GM23338 (cell line): ENCODE measurements at regions not wholly inside any gene's neighbourhood (a gene's known extent, or its start where the extent isn't known, plus 50 kb on each side); places are given as distances from the start of the nearest gene placed in this dataset.

Experiments used
- ATAC-seq: fragments of 200-7000 bp; cut with Tn5 transposase; 3 replicates; pipeline ENCODE4 v1.9.1; 2020
- DNase-seq: peaks from one replicate; pipeline ENCODE4 v3.0.0-alpha.2; 2015; ENCODE audit warnings: low spot score
- H2AFZ ChIP-seq: fragments of 200-600 bp; sonication (generic); 2 replicates; pipeline ENCODE4 v1.8.0; 2016; ENCODE audit warnings: antibody characterized with exemption, mild to moderate bottlenecking, moderate library complexity
- H3F3A ChIP-seq: fragments of 200-600 bp; sonication (generic); replicated peaks from 2 replicates; pipeline ENCODE4 v1.8.0; 2017; ENCODE audit warnings: antibody characterized with exemption, mixed run types, low read depth
- H3K27ac ChIP-seq: fragments of 200-600 bp; sonication (generic); 2 replicates; pipeline ENCODE4 v1.6.1; 2016; ENCODE audit warnings: low read depth
- H3K27me3 ChIP-seq: fragments of 200-600 bp; sonication (generic); 2 replicates; pipeline ENCODE4 v1.8.0; 2016; ENCODE audit warnings: mild to moderate bottlenecking, mixed run types, moderate library complexity; ENCODE audit not compliant: insufficient read depth
- H3K36me3 ChIP-seq: fragments of 200-600 bp; sonication (generic); 2 replicates; pipeline ENCODE4 v1.8.0; 2016; ENCODE audit warnings: mild to moderate bottlenecking; ENCODE audit not compliant: insufficient read depth
- H3K4me1 ChIP-seq: fragments of 200-600 bp; sonication (generic); 2 replicates; pipeline ENCODE4 v1.8.0; 2016; ENCODE audit warnings: mild to moderate bottlenecking, moderate library complexity; ENCODE audit not compliant: insufficient read depth
- H3K4me2 ChIP-seq: fragments of 200-600 bp; sonication (generic); 2 replicates; pipeline ENCODE4 v1.7.1; 2017; ENCODE audit warnings: mixed run types
- H3K4me3 ChIP-seq: fragments of 200-600 bp; sonication (generic); 2 replicates; pipeline ENCODE4 v1.6.1; 2016; ENCODE audit warnings: mixed run types
- H3K79me2 ChIP-seq: fragments of 200-600 bp; sonication (generic); replicated peaks from 2 replicates; pipeline ENCODE4 v1.8.0; 2017; ENCODE audit warnings: mild to moderate bottlenecking; ENCODE audit not compliant: insufficient read depth
- H3K9me2 ChIP-seq: fragments of 200-600 bp; sonication (generic); 2 replicates; pipeline ENCODE4 v1.8.0; 2017; ENCODE audit not compliant: insufficient read depth
- H4K20me1 ChIP-seq: fragments of 200-600 bp; sonication (generic); replicated peaks from 2 replicates; pipeline ENCODE4 v1.8.0; 2017; ENCODE audit warnings: mild to moderate bottlenecking; ENCODE audit not compliant: insufficient read depth
- H3K27ac Mint-ChIP-seq: 2 replicates; pipeline ENCODE4 v1.8.0; 2020; ENCODE audit warnings: inconsistent platforms, mild to moderate bottlenecking, moderate library complexity, mixed read lengths
- H3K27me3 Mint-ChIP-seq: 3 replicates; pipeline ENCODE4 v1.8.0; 2022; ENCODE audit warnings: low read depth, mild to moderate bottlenecking, moderate library complexity, mixed read lengths, inconsistent platforms; ENCODE audit not compliant: insufficient read depth, poor library complexity
- H3K36me3 Mint-ChIP-seq: 3 replicates; pipeline ENCODE4 v1.8.0; 2021; ENCODE audit warnings: low read depth, mild to moderate bottlenecking, inconsistent platforms, moderate library complexity, mixed read lengths
- H3K4me1 Mint-ChIP-seq: 3 replicates; pipeline ENCODE4 v1.8.0; 2020; ENCODE audit warnings: mild to moderate bottlenecking, inconsistent platforms, mixed read lengths
- H3K4me3 Mint-ChIP-seq: 3 replicates; pipeline ENCODE4 v1.8.0; 2021; ENCODE audit warnings: moderate library complexity, mild to moderate bottlenecking, inconsistent platforms, mixed read lengths
- H3K9me3 Mint-ChIP-seq: 3 replicates; pipeline ENCODE4 v1.8.0; 2020; ENCODE audit warnings: moderate library complexity, mild to moderate bottlenecking, inconsistent platforms, mixed read lengths
- CREB1 ChIP-seq: fragments of 250-450 bp; sonication (Bioruptor Pico); IDR thresholded peaks from 2 replicates; pipeline ENCODE4 v1.5.0; 2020; ENCODE audit warnings: low read depth, mild to moderate bottlenecking, moderate library complexity
- ETS1 ChIP-seq: IDR thresholded peaks from 2 replicates; pipeline ENCODE4 v1.6.1; 2016; ENCODE audit warnings: antibody characterized with exemption
- EZH2 ChIP-seq: fragments of 200-600 bp; sonication (generic); IDR thresholded peaks from one replicate; pipeline ENCODE4 v1.8.0; 2017; ENCODE audit warnings: antibody characterized with exemption, mild to moderate bottlenecking, low read depth; ENCODE audit not compliant: unreplicated experiment
- EZH2phosphoT487 ChIP-seq: fragments of 200-600 bp; sonication (generic); IDR thresholded peaks from one replicate; pipeline ENCODE4 v1.8.1; 2018; ENCODE audit warnings: antibody characterized with exemption; ENCODE audit not compliant: unreplicated experiment
- JUNB ChIP-seq: IDR thresholded peaks from one replicate; pipeline ENCODE4 v1.6.1; 2016; ENCODE audit warnings: antibody characterized with exemption; ENCODE audit not compliant: unreplicated experiment
- NANOG ChIP-seq: IDR thresholded peaks from 2 replicates; pipeline ENCODE4 v1.6.1; 2016; ENCODE audit warnings: antibody characterized with exemption, borderline replicate concordance
- POLR2AphosphoS5 ChIP-seq: IDR thresholded peaks from 2 replicates; pipeline ENCODE4 v1.6.1; 2016; ENCODE audit warnings: antibody characterized with exemption, low read depth
- REST ChIP-seq: IDR thresholded peaks from one replicate; pipeline ENCODE4 v1.6.1; 2018; ENCODE audit warnings: antibody characterized with exemption; ENCODE audit not compliant: unreplicated experiment
- STAT1 ChIP-seq: IDR thresholded peaks from one replicate; pipeline ENCODE4 v1.6.1; 2016; ENCODE audit warnings: antibody characterized with exemption; ENCODE audit not compliant: unreplicated experiment
- ZNF114 ChIP-seq: fragments of 250-450 bp; sonication (Bioruptor Pico); IDR thresholded peaks from 2 replicates; pipeline ENCODE4 v1.5.0; 2020; ENCODE audit warnings: mild to moderate bottlenecking, moderate library complexity
- ZNF331 ChIP-seq: fragments of 250-450 bp; sonication (Bioruptor Pico); IDR thresholded peaks from 2 replicates; pipeline ENCODE4 v1.5.0; 2020; ENCODE audit warnings: low read depth, mild to moderate bottlenecking, moderate library complexity
- ZNF462 ChIP-seq: fragments of 250-450 bp; sonication (Bioruptor Pico); IDR thresholded peaks from 2 replicates; pipeline ENCODE4 v1.5.0; 2020; ENCODE audit warnings: mild to moderate bottlenecking, moderate library complexity
- TF ChIP-seq, protein P1 (sequence below), 2 experiments: fragments of 200-600 bp in 1 of 2; sonication (generic) in 1 of 2; conservative IDR thresholded peaks; 2 replicates each; pipeline versions ENCODE4 v1.5.1 to v1.6.1; 2016 to 2017; ENCODE audit warnings: antibody characterized with exemption in 2 of 2, low read depth in 2 of 2, mild to moderate bottlenecking in 2 of 2, moderate library complexity in 1 of 2

- no peak overlapping the region for H3K4me2 ChIP-seq
- Mint-ChIP-seq H3K27me3 (peaks cover 15% of the 10 kb centered on the region), H3K36me3 (no peaks in the 10 kb centered on the region), H3K9me3 (peaks cover under 1% of the 10 kb centered on the region; the same call in 1 of the 3 replicates), H3K4me3 (no peak overlapping the region), H3K27ac (no peak overlapping the region), H3K4me1 (peaks cover 8% of the 10 kb centered on the region; the same call in 2 of the 3 replicates)
- H3K4me3 ChIP-seq = no peak overlapping the region
- ATAC-seq (no peak), DNase-seq (peak; percentile 11)
- no peaks in the 10 kb centered on the region for H3K27me3 ChIP-seq
- H3K4me1 ChIP-seq = no peaks in the 10 kb centered on the region
- no peak overlapping the region for H2AFZ ChIP-seq
- H4K20me1 ChIP-seq = no peaks in the 10 kb centered on the region
- H3K36me3 ChIP-seq = no peaks in the 10 kb centered on the region
- no peak for TF ChIP-seq ZNF331 (CRISPR knock-in tag)
- TF ChIP-seq POLR2AphosphoS5 = no peak
- TF ChIP-seq CREB1 (CRISPR knock-in tag) = no peak
- TF ChIP-seq ZNF114 (CRISPR knock-in tag) = no peak
- TF ChIP-seq, protein P1, sequence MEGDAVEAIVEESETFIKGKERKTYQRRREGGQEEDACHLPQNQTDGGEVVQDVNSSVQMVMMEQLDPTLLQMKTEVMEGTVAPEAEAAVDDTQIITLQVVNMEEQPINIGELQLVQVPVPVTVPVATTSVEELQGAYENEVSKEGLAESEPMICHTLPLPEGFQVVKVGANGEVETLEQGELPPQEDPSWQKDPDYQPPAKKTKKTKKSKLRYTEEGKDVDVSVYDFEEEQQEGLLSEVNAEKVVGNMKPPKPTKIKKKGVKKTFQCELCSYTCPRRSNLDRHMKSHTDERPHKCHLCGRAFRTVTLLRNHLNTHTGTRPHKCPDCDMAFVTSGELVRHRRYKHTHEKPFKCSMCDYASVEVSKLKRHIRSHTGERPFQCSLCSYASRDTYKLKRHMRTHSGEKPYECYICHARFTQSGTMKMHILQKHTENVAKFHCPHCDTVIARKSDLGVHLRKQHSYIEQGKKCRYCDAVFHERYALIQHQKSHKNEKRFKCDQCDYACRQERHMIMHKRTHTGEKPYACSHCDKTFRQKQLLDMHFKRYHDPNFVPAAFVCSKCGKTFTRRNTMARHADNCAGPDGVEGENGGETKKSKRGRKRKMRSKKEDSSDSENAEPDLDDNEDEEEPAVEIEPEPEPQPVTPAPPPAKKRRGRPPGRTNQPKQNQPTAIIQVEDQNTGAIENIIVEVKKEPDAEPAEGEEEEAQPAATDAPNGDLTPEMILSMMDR (conservative IDR thresholded peaks at IDR 0.05; ENCODE audit: low read depth in 2 of 2) = no peak
- TF ChIP-seq NANOG = no peak
- TF ChIP-seq STAT1 = no peak
- TF ChIP-seq JUNB = no peak
- TF ChIP-seq EZH2phosphoT487 = no peak
- TF ChIP-seq REST = no peak
- TF ChIP-seq ETS1 = no peak
- TF ChIP-seq ZNF462 = no peak
- TF ChIP-seq EZH2 = no peak
- H3K9me2 ChIP-seq = 0 out of 2 replicates have a peak, but pooled peaks cover 4% of the 10 kb centered on the region
- H3K27ac ChIP-seq = no peak overlapping the region
- H3K79me2 ChIP-seq = no peaks in the 10 kb centered on the region
- H3F3A ChIP-seq = no peaks in the 10 kb centered on the region
Observed at GRCh38 chr20:17787816-17788215, 88.0 kb downstream of the BANF2 start.
